Astrocyte of the cerebellum (primary cell): ENCODE measurements at regions not wholly inside any gene's neighbourhood (a gene's known extent, or its start where the extent isn't known, plus 50 kb on each side); places are given as distances from the start of the nearest gene placed in this dataset.

Experiments used
- DNase-seq: peaks from one replicate; pipeline ENCODE4 v3.0.0-alpha.2; 2011; ENCODE audit warnings: low read depth
- H3K4me3 ChIP-seq: 2 replicates; pipeline ENCODE4 v1.5.1; 2011; ENCODE audit warnings: mild to moderate bottlenecking, low read depth, low read length, moderate library complexity
- CTCF ChIP-seq: IDR thresholded peaks from 2 replicates; pipeline ENCODE4 v1.5.1; 2012; ENCODE audit warnings: low read length, low read depth, moderate library complexity, mild to moderate bottlenecking; ENCODE audit errors: missing control alignments
- in situ Hi-C: cut with HindIII; loops from 2 replicates; pipeline ENCODE4 v1.10.0; 2017; ENCODE audit warnings: low sequenced_read_pairs

DNA sequence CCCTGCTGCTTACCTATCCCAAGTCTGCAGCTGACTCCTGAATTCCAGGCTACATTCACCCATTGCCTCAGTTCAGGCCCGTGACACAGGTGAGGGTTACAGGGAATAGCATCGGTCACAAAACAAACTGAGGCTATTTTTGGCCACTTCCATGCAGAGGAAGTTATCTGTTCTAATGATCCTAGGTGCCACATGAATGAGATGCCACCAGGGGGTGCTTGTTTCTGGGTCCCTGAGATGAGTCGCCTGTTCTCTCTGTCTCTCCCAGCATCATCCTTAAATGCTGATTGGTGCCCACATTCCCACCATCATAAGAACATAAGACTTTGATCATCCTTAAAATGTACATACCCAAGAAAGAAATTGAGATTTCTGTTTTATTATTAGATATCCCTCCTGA is 119.0 kb upstream of the CELF4 start:
- no peak overlapping the region for H3K4me3 ChIP-seq
- TF ChIP-seq CTCF = no peak
- in situ Hi-C loops = no loop called here
- DNase-seq = no peak

DNA sequence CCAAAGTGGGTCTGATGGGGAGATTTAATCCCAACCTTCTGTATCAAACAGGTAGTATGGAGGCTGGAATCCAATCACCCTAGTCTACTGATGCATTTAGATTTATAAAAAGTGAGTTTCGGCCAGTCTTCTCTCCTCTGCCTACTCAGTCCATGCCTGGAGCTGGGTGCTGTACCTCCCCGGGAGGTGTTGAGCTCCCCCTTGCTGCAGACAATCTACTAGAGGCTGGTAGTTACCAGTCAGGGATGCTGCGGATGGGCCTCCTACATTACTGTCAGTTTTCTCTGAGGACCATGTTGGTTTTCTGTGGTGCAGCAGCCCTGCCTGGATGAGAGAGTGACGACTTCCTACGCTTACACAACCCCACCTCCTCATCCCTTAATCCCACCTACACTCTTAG is 118.6 kb upstream of the CELF4 start:
- no peak for DNase-seq
- no peak for TF ChIP-seq CTCF
- no peak overlapping the region for H3K4me3 ChIP-seq
- in situ Hi-C loops = no loop called here

DNA sequence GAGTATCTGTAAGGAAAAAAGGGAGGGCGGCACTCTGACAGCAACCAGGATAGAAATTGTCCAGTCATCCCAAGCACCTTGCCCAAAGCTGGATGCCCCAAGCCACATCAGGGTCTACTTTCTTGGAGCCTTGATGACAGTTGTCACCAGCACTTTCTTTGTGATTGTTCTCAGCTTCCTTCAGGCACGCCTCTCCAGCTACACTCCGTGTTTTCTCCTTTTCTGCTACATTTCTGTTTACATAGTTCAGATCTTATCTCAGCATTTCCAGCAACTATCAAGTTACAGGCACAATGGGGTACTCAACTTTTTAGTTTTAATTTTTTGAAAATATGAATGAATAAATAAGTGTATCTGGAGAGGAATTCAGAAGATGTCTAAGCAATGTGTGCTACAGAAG is 115.3 kb upstream of the CELF4 start:
- DNase-seq = no peak
- in situ Hi-C loops = no loop called here
- TF ChIP-seq CTCF = no peak
- H3K4me3 ChIP-seq = no peak overlapping the region

- TF ChIP-seq CTCF = no peak
- DNase-seq = no peak
- no peak overlapping the region for H3K4me3 ChIP-seq
- in situ Hi-C loops = no loop called here
Measured at GRCh38 chr18:37676276-37676675, 110.7 kb upstream of the CELF4 start.

- TF ChIP-seq CTCF = no peak
- no peak for DNase-seq
- no peak overlapping the region for H3K4me3 ChIP-seq
- in situ Hi-C loops = no loop called here
Measured at GRCh38 chr18:37675699-37676098, 110.1 kb upstream of the CELF4 start.

DNA sequence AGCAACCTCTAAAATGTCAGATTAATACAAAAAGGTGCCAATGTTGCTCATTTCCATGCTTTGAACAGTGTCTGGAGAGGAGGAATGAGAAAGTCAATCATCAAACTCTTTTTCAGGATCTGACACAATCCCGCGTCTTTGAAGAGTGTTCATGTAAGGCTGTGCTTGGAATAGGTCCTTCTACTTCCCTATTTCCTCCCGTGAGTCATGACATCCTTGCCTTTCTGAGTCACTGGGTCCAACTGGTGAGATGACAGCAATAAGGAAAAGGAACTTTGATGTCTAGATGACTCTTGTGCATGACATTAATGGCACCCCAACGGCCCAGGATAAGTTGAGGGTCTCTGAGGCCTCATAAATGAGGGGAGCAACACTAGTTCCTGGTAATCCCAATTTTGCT is 109.0 kb upstream of the CELF4 start:
- no peak for DNase-seq
- in situ Hi-C loops = no loop called here
- H3K4me3 ChIP-seq = no peak overlapping the region
- TF ChIP-seq CTCF = no peak

DNA sequence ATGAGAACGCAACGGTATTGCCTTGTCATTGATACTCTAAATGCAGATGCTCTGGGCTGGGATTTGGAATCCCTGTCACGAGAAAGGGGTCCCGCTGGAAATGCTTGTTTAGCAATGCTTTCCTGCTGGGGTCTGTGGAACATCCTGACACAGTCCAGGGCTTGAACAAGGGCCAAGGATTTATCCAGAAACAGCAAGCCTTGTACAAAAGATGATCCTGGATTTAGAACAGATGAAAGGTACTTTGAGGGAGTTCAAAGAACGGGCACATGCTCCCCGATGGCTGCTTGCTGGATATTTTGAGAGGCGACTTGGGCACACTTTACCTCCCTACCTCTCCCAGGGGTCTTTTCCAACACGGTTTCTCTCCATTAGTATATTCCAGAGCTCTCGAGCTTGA is 108.1 kb upstream of the CELF4 start:
- no peak for TF ChIP-seq CTCF
- no peak overlapping the region for H3K4me3 ChIP-seq
- in situ Hi-C loops = no loop called here
- no peak for DNase-seq
